ENCODE measurements at regions not wholly inside any gene's neighbourhood (a gene's known extent, or its start where the extent isn't known, plus 50 kb on each side); places are given as distances from the start of the nearest gene placed in this dataset.

GRCh38 chr3:67860429-67860828 is 206.0 kb upstream of the SUCLG2 start:
- no peak for DNase-seq

DNA sequence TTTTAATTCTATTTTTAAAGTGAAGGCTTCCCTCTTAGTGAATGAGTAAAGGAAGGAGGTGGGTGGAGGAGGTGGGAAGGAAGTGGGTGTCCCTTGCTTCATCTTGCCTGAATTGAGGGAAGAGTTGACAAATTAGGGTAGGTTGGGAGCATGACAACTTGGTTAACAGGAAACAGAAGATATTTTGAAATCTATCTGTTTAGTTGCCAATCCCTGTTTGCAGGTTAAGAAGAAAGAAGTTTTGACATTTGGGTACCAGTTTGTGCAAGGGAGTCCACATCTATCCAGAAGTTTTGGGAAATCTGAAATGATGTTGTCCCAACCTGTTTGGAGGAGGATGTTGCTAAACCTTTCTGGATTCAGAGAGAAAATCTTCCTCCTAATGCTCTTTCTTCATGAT is 204.1 kb upstream of the SUCLG2 start:
- no peak for DNase-seq

DNA sequence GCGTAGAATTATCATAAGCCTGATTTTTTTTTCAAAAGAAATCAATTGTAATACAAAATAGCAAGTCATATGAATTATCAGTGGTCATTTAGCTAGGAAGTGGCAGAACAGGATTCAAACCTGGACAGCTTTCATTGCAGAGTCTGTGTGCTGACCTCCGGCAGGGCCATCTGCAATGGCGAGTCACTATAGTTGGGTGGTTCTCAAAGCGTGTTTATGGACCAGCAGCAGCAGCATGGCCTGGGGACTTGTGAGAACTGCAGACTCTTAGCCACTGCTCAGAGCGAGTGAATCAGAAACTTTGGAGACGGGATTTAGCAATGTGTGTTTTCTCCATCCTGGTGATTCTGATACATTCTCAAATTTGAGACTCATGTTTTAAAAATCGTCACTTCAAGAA is 202.3 kb upstream of the SUCLG2 start:
- DNase-seq: no peak

DNA sequence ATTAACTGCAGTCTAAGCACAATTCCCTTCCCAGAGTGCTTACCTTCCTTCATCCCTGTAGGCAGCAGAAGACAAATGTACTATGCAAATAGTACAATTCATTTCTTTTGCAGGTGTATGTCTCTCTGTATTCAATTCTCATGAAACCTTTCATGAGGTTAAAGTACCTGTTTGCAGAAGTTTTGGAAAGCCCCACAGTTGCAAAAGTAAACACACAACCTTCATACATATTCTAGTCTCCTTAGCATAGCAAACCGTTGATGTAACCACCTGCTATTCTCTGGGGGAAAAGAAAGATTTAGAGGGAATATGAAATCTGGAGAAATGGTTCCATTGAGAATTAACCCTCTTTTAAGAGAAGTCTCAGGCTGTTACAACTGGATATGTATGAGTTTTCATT is 200.3 kb upstream of the SUCLG2 start:
- no peak for DNase-seq

DNA sequence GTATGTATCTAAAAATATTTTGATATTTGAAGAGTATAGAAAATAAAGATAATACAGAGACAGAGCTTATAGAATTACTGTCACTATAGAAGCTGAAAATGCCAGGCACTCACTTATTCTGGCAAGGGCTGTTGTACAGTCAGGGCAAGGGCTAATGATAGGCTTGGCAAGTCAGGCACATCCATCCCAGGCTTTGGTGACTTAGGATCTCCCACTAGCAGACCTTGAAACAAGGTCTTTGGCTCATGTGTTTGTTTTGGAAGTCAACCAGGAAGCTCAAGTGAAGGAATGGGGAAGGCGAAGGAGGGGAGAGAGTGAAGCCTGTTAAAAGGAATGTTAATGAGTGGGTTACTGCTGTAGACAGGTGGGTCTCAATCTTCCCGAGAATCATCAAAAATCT is 199.1 kb upstream of the SUCLG2 start:
- DNase-seq: no peak

DNA sequence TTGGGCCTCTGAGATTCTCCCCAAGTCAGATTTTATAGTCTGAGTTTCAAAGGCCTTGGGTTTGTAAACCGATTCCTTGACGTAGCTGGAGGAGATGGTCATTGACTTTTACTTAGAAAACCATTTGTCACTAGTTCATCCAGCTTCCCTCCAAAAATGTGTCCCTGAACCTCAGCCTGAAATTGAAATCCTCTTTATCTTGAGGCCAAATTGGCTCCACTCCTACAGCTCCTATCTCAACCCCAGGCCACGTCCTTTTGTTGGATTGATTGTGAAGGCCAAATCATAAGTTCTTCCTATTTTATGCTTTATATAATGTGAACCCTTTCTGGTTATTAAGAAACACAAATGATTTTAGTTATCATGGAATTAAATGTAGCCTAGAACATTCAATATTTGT is 193.9 kb upstream of the SUCLG2 start:
- no peak for DNase-seq

GRCh38 chr3:67846166-67846565 is 191.8 kb upstream of the SUCLG2 start:
- no peak for DNase-seq

DNA sequence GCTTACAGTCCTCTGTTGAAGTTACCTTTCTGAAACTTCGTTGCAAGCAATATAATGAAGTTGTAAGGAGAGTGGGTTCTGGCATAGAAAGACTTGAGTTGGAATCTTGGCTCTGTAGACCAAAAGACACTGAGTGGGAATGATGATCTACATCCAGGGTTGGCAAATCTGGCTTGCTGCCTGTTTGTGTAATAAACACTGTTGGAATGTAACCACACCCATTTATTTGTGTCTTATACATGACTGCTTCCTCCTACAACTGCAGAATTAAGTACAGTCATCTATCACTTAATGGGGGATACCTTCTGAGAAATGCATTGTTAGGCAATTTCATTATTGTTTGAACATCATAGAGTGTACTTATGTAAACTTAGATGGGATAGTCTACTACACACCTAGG is 178.4 kb upstream of the SUCLG2 start:
- DNase-seq: no peak

GRCh38 chr3:67831262-67831661 is 176.8 kb upstream of the SUCLG2 start:
- DNase-seq: no peak

DNA sequence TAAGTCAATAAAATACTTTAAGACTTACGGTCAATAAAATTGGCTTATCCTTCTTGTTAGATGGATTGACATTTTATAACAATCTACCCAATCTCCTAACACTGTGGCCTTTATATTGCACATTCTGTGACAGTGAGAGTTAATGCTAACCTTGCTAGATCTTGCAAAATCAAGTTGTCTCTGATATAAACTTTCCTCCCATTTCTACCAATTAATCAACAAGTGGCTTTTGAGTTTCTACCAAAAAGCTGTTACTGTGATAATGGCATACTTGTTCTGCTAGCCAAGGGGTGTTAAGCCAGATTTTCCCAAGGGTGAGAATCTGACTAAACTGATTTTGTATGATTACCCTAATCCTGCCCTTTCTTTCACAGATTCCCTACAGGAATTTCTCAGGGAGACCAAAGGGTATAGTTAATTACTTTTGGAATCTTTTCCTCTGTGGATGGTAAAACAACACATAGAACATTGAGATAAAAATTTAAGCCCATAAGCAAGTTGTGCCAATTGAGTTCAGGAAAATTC is 174.1 kb upstream of the SUCLG2 start:
- DNase-seq: no peak

DNA sequence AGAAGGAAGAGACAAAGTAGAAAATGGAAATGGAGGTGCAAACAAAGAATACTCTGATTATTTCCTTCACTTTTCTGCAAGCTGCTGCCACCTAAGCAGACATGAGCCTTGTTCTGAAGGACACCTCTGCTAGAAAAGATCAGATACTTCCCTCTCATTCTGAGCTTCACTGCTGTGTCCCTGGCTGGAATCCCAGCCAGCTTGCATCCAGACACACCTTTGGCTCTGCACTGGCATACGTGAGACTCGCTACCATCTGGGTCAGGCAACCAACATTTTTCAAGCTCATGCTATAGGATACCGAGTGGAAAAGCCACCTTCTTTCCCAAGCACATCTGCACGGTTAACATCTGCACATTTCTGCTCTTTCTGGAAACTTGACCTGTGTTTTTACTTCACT is 166.7 kb upstream of the SUCLG2 start:
- DNase-seq: no peak

DNA sequence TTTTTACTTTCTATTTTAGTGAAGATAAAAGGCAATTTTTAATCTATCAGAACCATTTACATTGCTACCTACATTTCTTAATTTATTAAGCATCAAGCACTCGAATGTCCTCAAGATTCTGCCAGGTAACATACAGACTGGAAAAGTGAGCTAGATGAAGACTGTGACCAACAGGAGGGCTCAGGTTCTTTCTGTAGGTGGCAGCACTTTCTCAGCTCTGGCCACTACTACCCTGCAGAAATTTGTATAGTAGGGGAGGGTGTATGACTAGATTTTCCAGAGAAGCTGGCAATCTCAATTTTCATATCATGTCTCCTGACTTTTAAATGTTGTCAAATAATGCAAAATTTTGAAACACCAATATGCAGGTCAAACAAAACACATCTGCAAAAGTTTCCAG is 165.0 kb upstream of the SUCLG2 start:
- DNase-seq: no peak

GRCh38 chr3:67809370-67809935 is 155.0 kb upstream of the SUCLG2 start:
- no peak for DNase-seq

GRCh38 chr3:67808906-67809305 is 154.5 kb upstream of the SUCLG2 start:
- DNase-seq: no peak

DNA sequence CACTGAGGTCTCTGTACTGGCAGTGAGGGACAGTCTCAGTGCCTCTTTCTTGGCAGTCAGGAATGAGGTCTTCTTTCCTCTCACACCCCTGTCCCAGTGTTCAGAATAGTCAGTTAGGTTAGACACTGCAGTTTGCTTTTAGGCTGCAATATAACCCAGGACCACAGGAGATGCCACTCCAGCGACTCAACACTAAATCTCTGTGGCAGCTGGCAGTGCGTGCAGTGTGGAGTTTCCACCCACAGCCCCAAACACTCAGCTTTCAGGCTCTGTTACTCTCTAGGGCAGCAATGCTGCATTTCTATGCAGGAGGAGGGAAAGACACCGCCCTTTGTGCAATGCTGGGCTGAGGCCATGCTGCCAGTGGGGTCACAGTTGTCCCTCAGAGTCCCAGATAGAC is 150.2 kb upstream of the SUCLG2 start:
- no peak for DNase-seq

- DNase-seq: no peak
Measured at GRCh38 chr3:67804089-67804488, 149.7 kb upstream of the SUCLG2 start.

DNA sequence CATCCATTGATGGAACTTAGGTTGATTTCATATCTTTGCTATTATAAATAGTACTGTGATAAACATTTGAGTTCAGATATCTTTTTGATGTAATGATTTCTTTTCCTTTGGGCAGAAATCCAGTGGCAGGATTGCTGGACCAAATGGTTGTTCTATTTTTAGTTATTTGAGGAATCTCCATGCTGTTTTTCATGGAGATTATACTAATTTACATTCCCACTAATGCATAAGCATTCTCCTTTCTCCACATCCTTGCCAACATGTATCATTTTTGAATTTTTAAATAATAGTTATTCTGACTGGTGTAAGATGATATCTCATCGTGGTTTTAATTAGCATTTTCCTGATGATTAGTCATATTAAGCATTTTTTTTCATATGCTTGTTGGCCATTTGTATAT is 144.0 kb upstream of the SUCLG2 start:
- DNase-seq: no peak

- no peak for DNase-seq
Measured at GRCh38 chr3:67791620-67792019, 137.2 kb upstream of the SUCLG2 start.

- peak; percentile 63 for DNase-seq
Measured at GRCh38 chr3:67790043-67790442, 135.6 kb upstream of the SUCLG2 start.

GRCh38 chr3:67788396-67788795 is 134.0 kb upstream of the SUCLG2 start:
- no peak for DNase-seq

- DNase-seq: no peak
Measured at GRCh38 chr3:67783281-67784250, 129.2 kb upstream of the SUCLG2 start.

GRCh38 chr3:67781871-67782270 is 127.5 kb upstream of the SUCLG2 start:
- no peak for DNase-seq

DNA sequence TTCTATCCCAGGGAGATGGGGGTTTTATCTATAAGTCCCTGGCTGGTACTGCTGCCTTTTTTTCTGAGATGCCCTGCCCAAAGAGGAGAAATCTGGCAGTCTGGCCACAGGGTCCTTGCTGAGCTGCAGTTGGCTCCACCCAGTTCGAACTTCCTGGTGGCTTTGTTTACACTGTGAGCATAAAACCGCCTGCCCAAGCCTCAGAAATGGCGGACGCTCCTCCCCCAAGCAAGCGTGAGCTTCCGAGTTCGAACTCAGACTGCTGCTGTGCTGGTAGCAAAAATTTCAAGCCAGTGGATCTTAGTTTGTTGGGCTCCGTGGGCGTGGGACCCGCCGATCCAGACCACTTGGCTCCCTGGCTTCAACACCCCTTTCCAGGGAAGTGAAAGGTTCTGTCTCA is 126.8 kb upstream of the SUCLG2 start:
- DNase-seq: no peak

GRCh38 chr3:67774676-67775075 is 120.3 kb upstream of the SUCLG2 start:
- no peak for DNase-seq
